NB4 (cell line): ENCODE measurements at regions not wholly inside any gene's neighbourhood (a gene's known extent, or its start where the extent isn't known, plus 50 kb on each side); places are given as distances from the start of the nearest gene placed in this dataset.

Experiments
- DNase-seq: peaks from one replicate; pipeline ENCODE4 v3.0.0; 2010; ENCODE audit warnings: low read depth
- H3K4me3 ChIP-seq: one replicate; pipeline ENCODE4 v1.5.1; 2011; ENCODE audit warnings: mild to moderate bottlenecking, low read depth, low read length, moderate library complexity
- CTCF ChIP-seq: IDR thresholded peaks from one replicate; pipeline ENCODE4 v1.5.1; 2012; ENCODE audit warnings: low read depth, low read length
- MYC ChIP-seq: IDR thresholded peaks from 2 replicates; pipeline ENCODE4 v1.6.1; 2011; ENCODE audit warnings: low read depth, low read length
- POLR2A ChIP-seq: IDR thresholded peaks from 2 replicates; pipeline ENCODE4 v1.6.1; 2011; ENCODE audit warnings: mild to moderate bottlenecking; ENCODE audit not compliant: insufficient read length; ENCODE audit errors: extremely low read depth
- TF ChIP-seq, protein P1 (sequence below): IDR thresholded peaks from 2 replicates; pipeline ENCODE4 v1.6.1; 2011; ENCODE audit warnings: low read depth, low read length

DNA sequence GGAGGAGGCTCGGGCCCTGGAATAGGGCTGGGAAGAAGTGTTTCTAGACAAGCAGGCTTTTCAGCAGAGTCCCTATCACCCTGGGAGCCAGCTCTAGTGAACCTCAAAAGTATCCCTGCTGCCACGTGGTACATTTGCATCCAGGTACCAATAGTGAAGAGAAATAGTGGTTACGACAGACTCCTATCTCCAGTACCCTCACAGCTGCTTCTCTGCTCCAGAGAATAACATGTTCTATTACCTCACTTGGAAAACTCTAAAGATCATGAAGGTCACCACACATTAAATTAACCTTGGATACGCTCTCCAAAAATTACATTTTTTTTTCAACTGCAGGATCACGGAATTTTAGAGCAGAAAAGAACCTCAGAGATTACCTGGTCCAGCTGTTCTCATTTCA lies 230.4 kb upstream of the PLD5 start:
- DNase-seq: no peak
- TF ChIP-seq POLR2A (no peak), MYC (no peak), CTCF (no peak)
- TF ChIP-seq, protein P1, sequence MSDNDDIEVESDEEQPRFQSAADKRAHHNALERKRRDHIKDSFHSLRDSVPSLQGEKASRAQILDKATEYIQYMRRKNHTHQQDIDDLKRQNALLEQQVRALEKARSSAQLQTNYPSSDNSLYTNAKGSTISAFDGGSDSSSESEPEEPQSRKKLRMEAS: no peak
- H3K4me3 ChIP-seq: no peak overlapping the region

- no peak for DNase-seq
- H3K4me3 ChIP-seq: no peak overlapping the region
- TF ChIP-seq CTCF (no peak), POLR2A (no peak), MYC (no peak)
- TF ChIP-seq, protein P1: no peak
Observed at GRCh38 chr1:242754125-242754524, 229.6 kb upstream of the PLD5 start.

- TF ChIP-seq, protein P1: no peak
- TF ChIP-seq MYC (no peak), POLR2A (no peak), CTCF (no peak)
- DNase-seq: no peak
- H3K4me3 ChIP-seq: no peak overlapping the region
Observed at GRCh38 chr1:242747233-242747632, 222.7 kb upstream of the PLD5 start.

GRCh38 chr1:242745079-242745478 lies 220.6 kb upstream of the PLD5 start:
- DNase-seq: no peak
- no peak for TF ChIP-seq MYC
- TF ChIP-seq CTCF: no peak
- no peak for TF ChIP-seq POLR2A
- TF ChIP-seq, protein P1: no peak

DNA sequence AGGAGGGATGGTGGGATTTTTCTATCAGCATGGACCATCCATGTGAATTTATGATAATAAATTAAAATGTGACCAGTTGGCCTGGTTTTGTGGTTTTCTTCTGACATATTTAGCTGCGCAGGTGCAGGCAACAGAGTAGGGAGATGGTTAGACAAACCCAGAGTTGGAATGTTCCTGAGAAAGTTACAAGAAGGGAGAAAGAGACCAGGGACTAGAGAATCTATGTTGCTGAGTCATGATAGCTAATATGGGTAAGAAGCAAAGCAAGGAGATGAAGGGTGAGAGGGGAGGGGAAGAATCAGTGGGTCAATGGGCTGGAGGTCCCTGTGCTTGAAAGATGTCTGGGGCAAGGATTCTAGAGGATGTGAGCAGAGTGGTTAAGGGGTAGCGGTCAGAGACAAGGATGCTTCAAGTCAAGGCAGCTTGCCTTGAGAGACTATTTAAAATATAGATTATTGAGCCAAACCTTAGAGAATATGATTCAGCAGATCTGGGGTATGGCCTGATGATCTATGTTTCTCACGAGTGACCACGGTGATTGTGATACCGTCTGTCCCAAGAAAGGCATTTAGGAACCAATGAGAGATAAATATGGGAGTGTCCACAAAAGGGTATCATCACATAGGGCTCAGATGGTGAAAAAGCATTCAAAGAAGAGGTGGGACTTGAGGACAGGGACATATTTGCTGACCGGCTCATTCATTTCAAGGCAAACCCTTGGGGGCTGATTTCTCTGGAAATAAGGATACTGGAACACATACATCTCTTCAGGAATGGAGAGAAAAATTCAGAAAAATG lies 219.7 kb upstream of the PLD5 start:
- TF ChIP-seq CTCF (no peak), MYC (no peak), POLR2A (no peak)
- TF ChIP-seq, protein P1: no peak
- DNase-seq: no peak
- no peak overlapping the region for H3K4me3 ChIP-seq

More at GRCh38 chr1:242745079-242745478, 220.6 kb upstream of the PLD5 start:
- H3K4me3 ChIP-seq: no peak overlapping the region
